Keratinocyte (primary cell): ENCODE measurements at regions not wholly inside any gene's neighbourhood (a gene's known extent, or its start where the extent isn't known, plus 50 kb on each side); places are given as distances from the start of the nearest gene placed in this dataset.

Experiments used
- DNase-seq: peaks from one replicate; pipeline ENCODE4 v3.0.0-alpha.2; 2011; ENCODE audit warnings: low read depth, missing footprints, low spot score
- FAIRE-seq: peaks from 2 replicates; lab custom pipeline; 2011; peaks lifted over from hg19 to GRCh38; lab: Jason Lieb, UNC
- H2AFZ ChIP-seq: 2 replicates; pipeline ENCODE4 v1.6.0; 2012; ENCODE audit warnings: low read length, control low read depth, inconsistent platforms; ENCODE audit not compliant: control insufficient read depth
- H3K27ac ChIP-seq: 2 replicates; pipeline ENCODE4 v1.5.1; 2011; ENCODE audit warnings: low read length; ENCODE audit not compliant: control insufficient read depth, insufficient read depth
- H3K27me3 ChIP-seq: 3 replicates; pipeline ENCODE4 v1.6.0; 2011; ENCODE audit warnings: low read length; ENCODE audit not compliant: control insufficient read depth, insufficient read depth; ENCODE audit errors: extremely low read depth
- H3K36me3 ChIP-seq, 2 experiments: 2 replicates in 1 of 2; 3 replicates in 1 of 2; pipeline ENCODE4 v1.5.1; 2011; ENCODE audit warnings: low read length in 2 of 2, mild to moderate bottlenecking in 1 of 2; ENCODE audit not compliant: control insufficient read depth in 2 of 2, insufficient read depth in 2 of 2; ENCODE audit errors: extremely low read depth in 1 of 2
- H3K4me1 ChIP-seq: 3 replicates; pipeline ENCODE4 v1.5.1; 2011; ENCODE audit warnings: low read length; ENCODE audit not compliant: control insufficient read depth, insufficient read depth; ENCODE audit errors: extremely low read depth
- H3K4me2 ChIP-seq: 3 replicates; pipeline ENCODE4 v1.6.0; 2011; ENCODE audit warnings: low read depth, low read length; ENCODE audit not compliant: control insufficient read depth, insufficient read depth; ENCODE audit errors: extremely low read depth
- H3K4me3 ChIP-seq, 3 experiments: fragments of 200-600 bp in 1 of 3; sonication (generic) in 1 of 3; 2 replicates in 2 of 3; 3 replicates in 1 of 3; pipeline ENCODE4 v1.5.1; 2011 to 2016; ENCODE audit warnings: low read length in 3 of 3, mild to moderate bottlenecking in 3 of 3, control low read depth in 2 of 3, inconsistent platforms in 1 of 3, low read depth in 1 of 3, mixed read lengths in 1 of 3, mixed run types in 1 of 3, moderate library complexity in 1 of 3; ENCODE audit not compliant: control insufficient read depth in 2 of 3, insufficient read depth in 2 of 3; ENCODE audit errors: extremely low read depth in 1 of 3
- H3K79me2 ChIP-seq: 2 replicates; pipeline ENCODE4 v1.6.0; 2012; ENCODE audit warnings: low read length; ENCODE audit not compliant: control insufficient read depth, insufficient read depth
- H3K9ac ChIP-seq: 3 replicates; pipeline ENCODE4 v1.6.0; 2011; ENCODE audit warnings: low read length; ENCODE audit not compliant: control insufficient read depth, insufficient read depth; ENCODE audit errors: extremely low read depth
- H3K9me1 ChIP-seq: 3 replicates; pipeline ENCODE4 v1.6.0; 2011; ENCODE audit warnings: low read length; ENCODE audit not compliant: control insufficient read depth, insufficient read depth; ENCODE audit errors: extremely low read depth
- H3K9me3 ChIP-seq: 2 replicates; pipeline ENCODE4 v1.5.1; 2012; ENCODE audit warnings: low read depth, low read length; ENCODE audit not compliant: control insufficient read depth
- H4K20me1 ChIP-seq: 3 replicates; pipeline ENCODE4 v1.6.0; 2011; ENCODE audit warnings: low read length; ENCODE audit not compliant: control insufficient read depth, insufficient read depth; ENCODE audit errors: extremely low read depth
- CTCF ChIP-seq, 3 experiments: IDR thresholded peaks in 1 of 3; conservative IDR thresholded peaks in 1 of 3; optimal IDR thresholded peaks in 1 of 3; 2 replicates in 2 of 3; 3 replicates in 1 of 3; pipeline versions ENCODE3 to v1.5.1; 2011; ENCODE audit warnings: low read length in 3 of 3, mild to moderate bottlenecking in 3 of 3, moderate library complexity in 2 of 3, control low read depth in 1 of 3, inconsistent platforms in 1 of 3; ENCODE audit not compliant: insufficient read depth in 2 of 3; ENCODE audit errors: extremely low read depth in 1 of 3
- EZH2 ChIP-seq: IDR thresholded peaks from one replicate; pipeline ENCODE4 v1.6.1; 2012; ENCODE audit warnings: inconsistent platforms, mild to moderate bottlenecking, low read length, moderate library complexity
- dilution Hi-C: fragments of 300-500 bp; cut with MboI; formaldehyde crosslinking; loops from one replicate; pipeline ENCODE4 v1.7.0; 2020; ENCODE audit warnings: low sequenced_read_pairs; ENCODE audit not compliant: extremely low pct_ligation_motif_present

DNA sequence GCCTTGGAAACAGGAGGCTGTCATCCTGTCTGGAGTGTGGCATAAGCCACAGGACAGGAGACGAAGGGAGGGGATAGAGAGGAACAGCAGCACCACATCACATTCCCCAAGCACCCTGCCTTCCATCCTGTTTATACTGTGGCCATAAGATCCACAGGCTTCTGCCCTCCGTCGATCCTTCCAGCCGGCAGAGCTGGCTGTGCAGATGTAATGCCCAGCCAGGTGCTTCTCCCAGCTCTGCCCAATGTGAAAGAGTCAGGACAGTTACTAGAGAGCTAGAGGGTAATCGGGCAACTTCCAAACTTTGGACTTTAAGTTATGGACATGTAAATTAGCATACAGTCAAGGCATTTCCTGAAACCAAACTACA is 368.4 kb downstream of the SOX9 start:
- dilution Hi-C loops, result no loop called here
- H3K36me3 ChIP-seq, result no peaks in the 10 kb centered on the region
- peaks cover 18% of the 10 kb centered on the region for H3K4me1 ChIP-seq
- FAIRE-seq, result peak; percentile 63
- H3K4me2 ChIP-seq, result peak overlapping the region; percentile 47
- peak overlapping the region; percentile 1 for H3K9ac ChIP-seq
- TF ChIP-seq EZH2 (no peak), CTCF (optimal IDR thresholded peaks at IDR 0.05 in 1 of 3, IDR thresholded peaks at IDR 0.05 in 1 of 3, conservative IDR thresholded peaks at IDR 0.05 in 1 of 3; ENCODE audit: extremely low read depth in 1 of 3, insufficient read depth in 2 of 3, low read length in 3 of 3) (no peak)
- H3K9me1 ChIP-seq, result peaks cover 3% of the 10 kb centered on the region
- H3K9me3 ChIP-seq, result no peaks in the 10 kb centered on the region
- no peak for DNase-seq
- peaks cover 23% of the 10 kb centered on the region for H4K20me1 ChIP-seq
- H3K27me3 ChIP-seq, result no peaks in the 10 kb centered on the region
- H2AFZ ChIP-seq, result no peak overlapping the region
- peaks cover 93% of the 10 kb centered on the region for H3K79me2 ChIP-seq
- no peak overlapping the region for H3K4me3 ChIP-seq
- no peak overlapping the region for H3K27ac ChIP-seq

- DNase-seq (no peak), FAIRE-seq (no peak)
- Histone ChIP-seq H3K9ac (no peak overlapping the region), H3K27me3 (no peaks in the 10 kb centered on the region), H4K20me1 (peaks cover 28% of the 10 kb centered on the region), H3K4me3 (no peak overlapping the region), H3K79me2 (peaks cover 97% of the 10 kb centered on the region), H2AFZ (no peak overlapping the region), H3K36me3 (peaks cover 0 to 1% of the 10 kb centered on the region in 2 experiments), H3K9me3 (no peaks in the 10 kb centered on the region), H3K9me1 (peaks cover 3% of the 10 kb centered on the region), H3K27ac (no peak overlapping the region), H3K4me1 (peaks cover 18% of the 10 kb centered on the region), H3K4me2 (no peak overlapping the region)
- TF ChIP-seq CTCF (optimal IDR thresholded peaks at IDR 0.05 in 1 of 3, IDR thresholded peaks at IDR 0.05 in 1 of 3, conservative IDR thresholded peaks at IDR 0.05 in 1 of 3; ENCODE audit: extremely low read depth in 1 of 3, insufficient read depth in 2 of 3, low read length in 3 of 3) (no peak), EZH2 (no peak)
- dilution Hi-C loops, result no loop called here
These were observed 370.3 kb downstream of the SOX9 start for GRCh38 chr17:72491102-72491501.
